HG02852 (cell line): ENCODE measurements at regions not wholly inside any gene's neighbourhood (a gene's known extent, or its start where the extent isn't known, plus 50 kb on each side); places are given as distances from the start of the nearest gene placed in this dataset.

Source experiments
- ATAC-seq: cut with Tn5 transposase; IDR thresholded peaks from one replicate; pipeline ENCODE4 v1.9.1; 2021; ENCODE audit warnings: mild to moderate bottlenecking, moderate library complexity; ENCODE audit not compliant: unreplicated experiment

DNA sequence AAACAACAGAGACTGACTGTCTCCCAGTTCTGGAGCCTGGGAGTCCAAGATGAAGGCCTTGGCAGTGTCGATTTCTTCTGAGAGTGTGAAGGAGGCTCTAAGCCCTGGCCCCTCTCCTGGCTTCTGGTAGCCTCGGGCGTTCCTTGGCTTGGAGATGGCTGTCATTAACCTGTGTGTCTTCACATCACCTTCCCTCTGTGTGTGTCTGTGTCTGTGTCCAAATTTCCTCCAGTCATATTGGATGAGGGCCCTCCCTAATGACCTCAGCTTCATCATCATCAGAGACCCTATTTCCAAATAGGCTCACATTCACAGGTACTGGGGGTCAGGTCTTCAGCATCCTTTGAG is 138.3 kb downstream of the TOMM20 start:
- ATAC-seq: no peak

DNA sequence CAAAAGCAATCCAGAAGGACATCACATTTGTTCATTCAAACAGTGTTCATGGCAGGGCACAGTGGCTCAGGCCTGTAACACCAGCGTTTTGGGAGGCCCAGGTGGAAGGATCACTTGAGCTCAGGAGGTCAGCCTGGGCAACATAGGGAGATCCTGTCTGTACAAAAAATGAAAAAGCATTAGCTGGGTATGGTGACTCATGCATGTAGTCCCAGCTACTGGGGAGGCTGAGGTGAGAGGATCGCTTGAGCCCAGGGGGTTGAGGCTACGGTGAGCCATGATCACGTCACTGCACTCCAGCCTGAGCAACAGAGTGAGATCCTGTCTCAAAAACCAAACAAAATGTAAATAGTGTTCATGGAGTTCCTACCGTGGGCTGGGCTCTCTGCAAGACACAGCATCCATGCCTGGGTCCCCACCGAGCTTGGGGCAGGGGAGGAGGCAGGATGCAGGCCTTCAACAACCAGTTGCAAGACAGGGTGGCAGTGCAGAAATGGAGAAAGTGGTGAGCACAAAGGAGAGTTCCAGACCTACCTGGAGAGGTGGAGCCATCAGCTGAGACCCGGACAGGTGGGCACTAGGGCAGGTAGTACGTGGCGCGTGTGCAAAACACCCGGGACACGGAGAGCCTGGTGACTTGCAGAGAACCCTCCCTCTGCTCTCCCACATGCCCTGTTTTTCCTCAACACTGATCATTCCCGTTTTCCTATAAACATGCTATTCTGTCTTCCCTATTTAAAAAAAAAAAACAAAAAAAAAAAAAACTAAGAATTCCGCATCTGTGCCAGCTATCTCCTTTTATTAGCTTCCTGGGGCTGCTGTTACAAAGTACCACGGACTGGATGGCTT is 138.9 kb downstream of the TOMM20 start:
- no peak for ATAC-seq

DNA sequence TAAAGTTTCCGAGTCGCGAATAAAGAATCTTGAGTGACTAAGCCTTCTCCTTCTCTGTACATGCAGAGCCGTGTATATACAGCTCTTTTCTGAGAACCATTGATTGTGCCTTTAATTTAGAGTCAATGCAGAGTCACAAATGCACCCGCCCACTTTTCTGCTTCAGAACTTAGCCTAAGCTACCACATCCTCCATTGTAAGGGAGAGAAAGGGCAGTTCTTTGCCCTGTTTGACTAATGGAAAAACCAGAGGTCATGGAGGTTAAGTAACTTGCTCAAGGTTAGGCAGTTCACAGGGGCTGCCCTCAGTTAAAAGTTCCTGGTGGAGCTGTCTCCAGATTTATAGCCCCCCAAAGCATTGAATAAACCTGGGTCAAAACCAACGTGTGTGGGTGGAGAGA is 139.6 kb downstream of the TOMM20 start:
- no peak for ATAC-seq

DNA sequence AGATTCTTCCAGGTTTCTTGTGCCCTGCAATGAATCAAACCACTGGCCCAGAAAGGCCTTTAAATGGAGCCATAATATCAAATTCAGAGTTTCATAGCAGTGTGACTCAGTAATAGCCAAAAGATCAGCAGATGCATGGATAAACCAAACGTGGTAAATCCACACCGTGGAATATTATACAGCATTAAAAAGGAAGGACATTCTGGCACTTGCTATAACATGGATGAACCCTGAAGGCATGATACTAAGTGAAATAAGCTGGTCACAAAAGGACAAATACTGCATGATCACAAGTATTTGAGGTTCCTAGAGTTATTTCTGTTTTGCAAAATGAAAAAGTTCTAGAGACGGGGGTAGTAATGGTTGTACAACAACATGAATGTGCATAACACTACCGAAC is 140.1 kb downstream of the TOMM20 start:
- no peak for ATAC-seq

DNA sequence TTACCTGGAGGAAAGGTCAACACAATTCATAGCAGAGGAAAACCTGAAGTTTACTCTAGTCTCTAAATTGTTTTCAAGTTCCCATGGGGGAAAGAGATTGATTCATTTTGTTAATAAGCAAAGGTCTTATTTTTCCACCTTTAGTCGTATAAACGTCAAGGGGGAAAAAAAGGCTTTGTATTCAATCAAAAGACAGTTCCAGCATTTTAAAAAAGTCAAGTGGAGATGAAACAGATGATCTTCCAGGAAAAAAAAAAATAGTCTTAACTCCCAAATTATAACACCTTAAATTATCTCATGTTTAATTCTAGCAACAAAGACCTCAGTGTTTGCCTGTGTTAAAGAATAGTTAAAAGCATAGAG is 140.5 kb downstream of the TOMM20 start:
- ATAC-seq: no peak

DNA sequence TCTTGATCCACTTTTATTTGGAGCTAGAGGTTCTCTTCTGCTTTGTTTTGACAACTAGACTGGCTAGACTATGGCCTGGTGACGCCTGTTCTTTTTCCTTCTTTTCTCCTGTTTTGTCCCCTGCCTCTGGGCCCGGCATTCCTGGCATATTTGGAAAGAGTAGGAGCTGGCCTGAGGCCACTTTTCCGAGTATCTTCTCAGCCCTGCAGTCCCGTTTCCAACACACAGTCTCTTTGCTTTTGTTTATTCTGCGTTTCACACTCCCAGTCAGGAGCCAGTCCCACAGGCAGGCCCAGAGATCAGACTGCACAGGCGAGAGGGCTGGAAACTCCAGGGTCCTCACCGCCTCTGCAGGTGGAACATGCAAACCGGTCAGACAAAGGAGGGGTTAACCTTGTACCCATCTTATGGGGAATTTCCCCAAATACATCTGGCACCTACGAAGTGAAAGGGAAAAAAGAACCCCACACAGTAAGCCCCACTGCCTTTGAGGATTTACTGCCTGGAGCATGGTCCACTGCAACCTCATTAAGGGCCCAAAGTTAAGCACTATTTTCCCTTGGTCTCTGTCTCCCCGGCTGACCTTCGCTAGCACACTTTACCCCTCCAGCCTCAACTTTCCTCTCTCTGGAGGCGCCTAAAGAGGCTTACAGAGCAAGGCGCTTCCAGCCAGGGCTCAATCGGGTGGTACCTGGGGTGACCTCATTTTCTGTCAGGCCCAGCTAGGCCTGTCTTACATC is 141.1 kb downstream of the TOMM20 start:
- ATAC-seq: peak; percentile 72

DNA sequence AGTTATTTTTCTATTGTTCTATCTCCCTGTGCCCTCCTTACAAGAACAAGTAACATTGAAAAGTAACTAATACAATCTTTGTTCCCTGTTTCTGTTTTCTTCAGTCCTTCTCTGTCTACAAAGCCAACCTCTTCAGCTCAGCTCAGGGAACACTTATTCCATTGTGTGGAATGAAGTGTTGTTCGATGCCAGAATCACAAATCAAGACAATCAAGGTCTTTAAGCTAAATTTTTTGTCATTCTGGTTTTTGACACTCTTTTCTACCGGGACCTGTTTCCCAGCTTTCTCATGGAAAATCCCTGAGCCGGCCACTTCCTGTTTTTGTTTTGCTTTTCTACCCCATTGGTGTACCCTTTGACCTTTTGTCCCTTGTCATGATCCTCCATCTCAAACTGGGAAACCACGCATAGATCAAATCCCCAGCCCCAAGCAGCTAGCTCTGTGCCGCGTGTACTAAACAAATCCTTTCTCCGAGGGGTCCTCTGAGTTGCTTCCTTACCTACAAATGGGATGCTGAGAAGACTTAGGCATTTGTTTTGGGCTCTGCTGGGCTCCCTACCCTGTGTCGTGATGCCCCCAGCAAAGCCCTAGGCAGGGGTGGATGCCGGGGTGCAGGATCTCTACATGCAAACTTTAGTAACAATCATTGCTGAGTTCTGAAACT is 141.8 kb downstream of the TOMM20 start:
- ATAC-seq: no peak

DNA sequence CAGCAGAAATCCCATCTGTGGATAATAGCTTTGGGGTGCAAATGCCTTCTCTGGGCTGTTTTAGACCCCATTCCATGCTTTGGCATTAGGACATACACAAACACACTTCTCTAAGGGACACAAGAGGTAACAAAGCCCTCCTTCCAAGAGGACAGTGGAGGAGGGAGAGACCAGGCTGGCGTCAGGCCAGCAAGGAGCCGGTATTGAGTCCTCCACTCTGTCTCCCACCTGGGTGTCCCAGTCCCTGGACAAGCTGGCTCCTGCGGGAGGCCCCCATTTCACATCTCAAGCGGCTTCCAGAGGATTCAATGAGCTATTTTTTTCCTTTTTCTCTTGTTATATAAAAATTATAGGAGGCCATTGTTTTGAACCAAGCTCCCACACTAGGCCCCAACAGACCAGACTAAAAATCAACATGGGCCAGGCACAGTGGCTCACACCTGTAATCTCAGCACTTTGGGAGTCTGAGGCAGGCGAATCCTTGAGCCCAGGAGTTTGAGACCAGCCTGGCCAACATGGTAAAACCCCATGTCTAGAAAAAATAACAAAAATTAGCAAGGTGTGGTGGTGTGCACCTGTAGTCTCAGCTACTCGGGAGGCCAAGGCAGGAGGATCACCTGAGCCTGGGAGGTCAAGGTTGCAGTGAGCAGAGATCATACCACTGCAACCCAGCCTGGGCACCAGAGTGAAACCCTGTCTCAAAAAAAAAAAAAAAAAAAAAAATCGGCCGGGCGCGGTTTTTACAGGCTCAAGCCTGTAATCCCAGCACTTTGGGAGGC is 142.9 kb downstream of the TOMM20 start:
- no peak for ATAC-seq

DNA sequence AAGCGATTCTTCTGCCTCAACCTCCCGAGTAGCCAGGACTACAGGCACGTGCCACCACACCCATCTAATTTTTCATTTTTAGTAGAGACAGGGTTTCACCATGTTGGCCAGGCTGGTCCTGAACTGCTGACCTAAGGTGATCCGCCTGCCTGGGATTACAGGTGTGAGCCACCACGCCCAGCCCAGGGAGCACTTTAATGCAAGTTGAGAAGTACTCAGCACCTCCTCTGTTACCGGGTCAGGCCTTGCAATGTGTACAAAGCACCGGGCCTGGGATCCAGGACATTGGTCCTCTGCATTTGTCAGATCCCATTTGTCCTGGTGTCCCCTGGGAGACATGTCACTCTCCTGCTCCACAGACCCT is 143.6 kb downstream of the TOMM20 start:
- no peak for ATAC-seq

DNA sequence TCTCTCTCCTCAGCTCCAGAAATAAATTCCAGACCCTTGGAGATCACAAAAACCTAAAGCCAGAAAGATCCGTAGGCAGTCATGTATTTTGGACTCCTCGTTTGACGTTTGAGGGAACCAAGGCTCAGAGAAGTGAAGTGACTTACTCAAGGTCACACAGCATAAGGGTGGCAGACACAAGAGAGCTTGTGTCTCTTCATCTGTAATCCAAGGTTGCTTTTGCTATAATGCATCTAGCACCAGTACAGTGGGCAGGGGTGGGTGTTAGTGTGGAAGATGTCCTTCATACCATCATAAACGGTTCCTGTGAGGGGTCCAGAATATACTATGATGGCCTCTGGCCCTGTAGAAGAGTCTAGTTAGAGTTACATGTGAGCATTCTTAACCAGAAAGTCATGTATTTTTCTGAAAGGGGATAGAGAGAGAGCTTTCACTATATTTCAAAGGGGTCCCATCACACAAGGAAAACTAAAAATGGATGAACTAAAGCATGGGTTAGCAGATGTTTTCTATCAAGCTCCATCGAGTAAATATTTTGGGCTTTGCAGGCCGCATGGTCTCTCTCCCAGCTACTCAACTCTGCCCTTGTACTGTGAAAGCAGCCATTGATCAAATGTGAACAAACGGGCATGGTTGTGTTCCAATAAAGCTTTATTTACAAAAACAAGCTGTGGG is 144.9 kb downstream of the TOMM20 start:
- ATAC-seq: no peak

DNA sequence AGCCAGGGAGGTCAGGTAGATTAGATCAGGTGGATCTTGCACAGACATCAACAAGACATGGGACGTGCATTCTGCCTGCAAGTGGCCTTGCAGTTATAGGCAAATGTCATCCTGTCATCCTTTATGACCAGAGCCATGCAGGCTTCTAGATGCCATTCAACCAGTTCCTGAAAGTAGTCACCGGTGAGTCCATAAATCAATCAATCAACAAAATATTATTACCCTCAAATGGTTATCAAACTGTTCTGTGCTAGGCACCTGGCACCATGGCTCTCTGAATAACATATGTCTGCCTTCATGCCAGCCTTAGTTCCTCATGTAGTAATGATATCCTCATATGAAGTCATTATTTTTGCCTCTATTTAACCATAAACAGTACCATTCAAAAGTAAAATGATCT is 146.9 kb downstream of the TOMM20 start:
- ATAC-seq: no peak

DNA sequence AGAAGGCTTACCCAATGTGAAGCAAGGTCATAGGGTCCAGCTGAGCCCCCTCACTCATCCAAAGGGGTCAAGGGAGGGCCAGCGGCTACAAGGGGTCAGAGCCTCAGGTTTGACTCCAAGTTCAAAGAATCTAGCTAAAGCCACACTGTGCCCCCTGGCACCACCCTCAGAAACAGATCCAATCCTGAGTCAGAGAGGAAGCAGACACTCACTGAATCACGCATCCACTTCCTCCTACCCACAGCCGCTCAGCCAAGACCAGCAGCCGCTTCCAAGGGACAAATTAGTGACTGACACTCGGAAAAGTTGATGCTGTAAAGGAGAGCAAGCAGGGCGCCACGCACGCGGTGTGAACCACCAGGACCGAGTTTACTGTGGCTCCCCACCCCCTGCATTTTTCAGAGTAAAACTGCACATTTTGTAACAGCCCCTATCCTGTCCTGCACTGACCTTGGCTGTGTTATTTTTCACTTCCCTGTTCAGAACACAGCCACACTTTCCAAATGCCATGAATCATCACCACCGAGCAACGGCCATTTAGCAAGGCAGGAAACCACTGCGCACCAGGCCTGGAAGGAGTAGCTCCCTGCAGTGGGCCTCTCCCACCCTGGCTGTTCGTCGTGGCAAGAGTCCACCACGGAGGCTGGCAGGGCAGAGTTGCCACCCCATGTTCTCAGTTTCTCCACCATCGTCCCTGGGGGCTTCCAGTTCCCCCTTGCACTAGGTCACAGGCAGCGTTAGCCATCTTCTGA is 147.8 kb downstream of the TOMM20 start:
- peak; percentile 38 for ATAC-seq

DNA sequence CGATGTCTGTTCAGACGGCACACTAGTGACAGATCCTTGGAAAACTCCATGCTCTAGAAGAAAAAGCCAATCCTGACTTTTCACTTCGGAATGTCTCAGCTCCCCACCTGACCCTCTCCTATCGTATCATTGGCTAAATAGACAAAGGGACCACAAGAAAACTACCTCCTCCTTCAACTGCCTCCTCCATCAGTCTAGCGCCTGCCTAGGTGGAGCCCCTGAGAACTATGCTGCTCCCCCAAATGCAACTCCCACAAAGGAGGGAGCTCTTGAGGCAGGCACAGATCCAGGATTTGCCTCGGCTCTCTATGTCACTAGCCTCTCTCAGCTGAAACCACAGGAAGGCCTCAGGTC is 148.4 kb downstream of the TOMM20 start:
- ATAC-seq: peak; percentile 1

DNA sequence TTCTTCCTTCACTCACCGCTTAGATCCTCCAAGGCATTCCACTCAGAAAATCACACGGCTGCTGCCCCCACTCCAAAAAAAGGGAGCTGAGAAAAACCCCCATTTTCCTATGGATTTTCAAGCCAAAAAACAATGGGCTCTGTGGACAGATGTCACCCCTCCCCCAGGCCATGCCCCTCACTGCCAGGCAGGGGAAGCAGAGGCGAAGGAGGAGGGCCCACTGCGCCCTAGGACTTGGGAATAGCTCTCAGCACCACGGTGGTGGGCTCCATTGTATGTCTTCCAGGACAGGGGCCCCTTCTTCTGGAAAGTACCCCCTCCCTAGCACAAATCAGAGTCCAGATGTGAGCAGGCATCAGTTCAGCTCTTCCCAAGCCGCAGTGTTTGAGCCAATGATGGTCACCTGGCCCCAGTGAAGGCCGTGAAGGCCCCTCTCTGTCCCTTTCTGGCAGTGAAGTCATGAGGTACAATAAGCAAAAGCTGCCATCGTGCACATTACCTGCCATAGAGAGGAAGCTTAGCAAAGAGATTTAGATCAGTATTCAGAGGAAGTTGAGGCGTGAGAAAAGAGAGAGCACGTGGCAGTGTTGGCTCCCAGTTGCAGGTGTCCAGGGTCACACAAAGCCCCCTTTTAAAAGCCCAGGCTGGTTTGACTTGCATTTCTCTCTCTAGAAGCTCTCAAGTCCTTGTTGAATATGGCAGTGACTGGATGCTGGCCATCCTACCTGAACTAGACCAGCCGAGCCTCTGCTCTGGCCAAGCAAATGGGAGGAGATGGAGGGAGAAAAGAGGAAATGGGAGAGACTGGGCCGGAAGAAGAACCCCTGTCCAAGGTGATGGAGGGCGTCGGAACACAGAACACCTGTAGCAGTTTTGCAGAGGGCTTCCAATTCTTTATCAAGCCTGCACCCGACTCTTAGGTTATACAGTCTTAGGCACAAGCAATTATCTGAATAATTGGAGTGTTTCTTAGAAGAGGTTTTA is 149.0 kb downstream of the TOMM20 start:
- ATAC-seq: no peak

DNA sequence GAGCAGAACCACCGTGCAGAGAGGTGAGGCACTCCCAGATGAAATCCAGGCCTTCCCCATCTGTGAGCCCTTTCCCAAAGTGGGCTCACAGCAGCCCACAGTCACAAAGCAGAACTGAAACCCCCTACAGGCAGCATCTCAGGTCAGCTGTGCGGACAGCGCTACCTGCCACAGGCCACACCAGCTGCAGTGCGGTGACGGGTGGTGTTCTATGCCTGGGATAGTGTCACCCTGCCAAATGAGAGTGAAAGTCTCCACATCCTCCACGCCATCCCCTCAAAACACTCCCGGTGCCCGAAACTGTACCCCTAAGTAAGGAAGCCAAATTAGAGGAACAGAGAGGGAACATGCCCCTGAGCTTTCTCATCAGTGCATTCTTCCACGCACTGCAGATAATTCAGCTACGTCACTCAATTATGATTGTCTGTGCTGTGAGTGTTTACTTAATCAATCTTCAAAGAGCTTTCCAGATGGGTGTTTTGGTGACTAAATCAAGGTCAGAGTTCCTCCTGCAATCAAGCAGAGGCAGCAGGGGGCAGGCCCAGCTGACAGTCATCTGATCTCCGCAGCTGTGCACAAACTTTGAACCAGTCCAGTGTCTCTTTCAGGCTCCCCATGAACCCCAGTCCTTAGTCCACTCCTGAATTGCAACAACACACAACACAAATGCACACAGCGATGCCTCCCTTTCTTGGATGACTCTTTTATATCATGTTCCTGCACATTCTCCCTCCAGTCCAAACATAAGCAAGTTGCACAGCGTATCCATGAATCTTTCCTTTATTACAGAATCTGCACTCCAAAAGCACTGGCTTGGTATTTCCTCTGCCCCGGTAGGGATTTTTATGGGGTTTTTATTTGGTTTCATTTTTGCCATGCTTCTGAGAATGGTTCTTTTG is 150.0 kb downstream of the TOMM20 start:
- ATAC-seq: peak; percentile 55

DNA sequence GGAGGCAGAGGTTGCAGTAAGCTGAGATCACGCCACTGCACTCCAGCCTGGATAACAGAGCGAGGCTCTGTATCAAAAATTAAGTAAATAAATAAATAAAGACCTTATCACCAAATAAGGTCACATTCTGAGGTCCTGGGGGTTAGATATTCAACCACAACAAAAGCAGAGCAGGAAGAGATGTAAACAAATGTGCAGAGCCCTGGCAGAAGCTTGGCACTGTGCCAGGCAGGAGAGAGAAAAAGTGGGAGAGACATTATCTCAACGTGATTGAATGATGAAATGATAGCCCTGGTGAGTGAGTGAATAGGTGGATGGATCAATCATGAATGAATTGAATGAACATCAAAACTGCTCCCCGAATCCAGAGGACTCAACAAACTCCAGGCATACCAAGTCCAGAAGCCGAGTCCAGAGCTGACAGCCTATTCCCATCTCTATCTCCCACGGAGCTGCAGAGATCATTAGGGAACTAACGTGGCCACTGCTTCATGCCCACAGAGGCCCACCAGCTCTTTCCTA is 150.7 kb downstream of the TOMM20 start:
- no peak for ATAC-seq

DNA sequence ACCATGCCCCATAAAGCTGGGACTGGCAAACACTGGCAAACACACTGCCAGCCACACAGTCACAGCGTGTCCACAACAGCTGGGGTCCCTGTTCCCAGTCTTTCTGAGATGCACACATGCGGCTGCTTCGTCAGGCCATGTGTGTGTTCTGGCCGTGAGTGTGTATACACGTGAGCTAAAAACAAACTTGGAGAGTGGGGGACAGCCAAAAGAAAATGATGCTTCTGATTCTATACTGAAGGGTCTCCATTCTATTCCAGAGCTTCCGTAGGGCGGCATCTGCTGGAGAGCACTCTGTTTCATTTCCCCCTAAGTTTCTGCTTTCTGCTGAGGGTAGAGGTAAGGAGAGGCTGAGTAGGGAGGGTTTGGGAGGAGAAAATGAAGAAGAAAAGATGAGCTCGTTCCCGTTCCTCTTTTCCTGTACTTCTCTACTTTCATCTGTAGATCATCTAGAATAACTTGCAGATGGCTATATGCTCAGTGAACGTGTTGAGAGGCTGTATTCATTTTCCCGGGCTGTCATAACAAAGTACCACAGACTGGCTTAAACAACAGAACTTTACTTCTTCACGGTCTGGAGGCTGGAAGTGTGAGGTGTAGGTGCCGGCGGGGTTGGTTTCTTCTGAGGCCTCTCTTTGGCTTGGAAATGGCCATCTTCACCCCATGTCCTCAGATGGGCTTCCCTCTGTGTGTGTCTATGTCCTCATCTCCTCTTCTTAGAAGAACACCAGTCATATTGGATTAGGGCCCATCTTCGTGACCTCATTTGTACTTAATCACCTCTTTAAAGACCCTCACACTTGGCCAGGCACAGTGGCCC is 151.6 kb downstream of the TOMM20 start:
- ATAC-seq: no peak
